Hepatocyte (in vitro differentiated cells): ENCODE measurements at regions not wholly inside any gene's neighbourhood (a gene's known extent, or its start where the extent isn't known, plus 50 kb on each side); places are given as distances from the start of the nearest gene placed in this dataset.
A peak's percentile ranks its signal among the peaks of the same experiment; 100 is the strongest.

ENCODE experiments used
- DNase-seq: peaks from one replicate; pipeline ENCODE4 v3.0.0-alpha.2; 2016; ENCODE audit warnings: low spot score
- H2AFZ ChIP-seq: fragments of 200-600 bp; sonication (generic); 2 replicates; pipeline ENCODE4 v1.6.0; 2016; ENCODE audit warnings: antibody characterized with exemption, mild to moderate bottlenecking
- H3K27ac ChIP-seq: fragments of 200-600 bp; sonication (generic); 2 replicates; pipeline ENCODE4 v1.5.1; 2016; ENCODE audit warnings: mild to moderate bottlenecking
- H3K27me3 ChIP-seq: fragments of 200-600 bp; sonication (generic); 2 replicates; pipeline ENCODE4 v1.6.1; 2016
- H3K36me3 ChIP-seq: fragments of 200-600 bp; sonication (generic); replicated peaks from 2 replicates; pipeline ENCODE4 v1.5.1; 2016; ENCODE audit warnings: low read depth; ENCODE audit not compliant: insufficient read depth
- H3K4me1 ChIP-seq: fragments of 200-600 bp; sonication (generic); 2 replicates; pipeline ENCODE4 v1.5.1; 2016; ENCODE audit warnings: mild to moderate bottlenecking, moderate library complexity; ENCODE audit not compliant: insufficient read depth
- H3K4me2 ChIP-seq: fragments of 200-600 bp; sonication (generic); 2 replicates; pipeline ENCODE4 v1.6.0; 2016
- H3K4me3 ChIP-seq: fragments of 200-600 bp; sonication (generic); 2 replicates; pipeline ENCODE4 v1.5.1; 2016; ENCODE audit warnings: mild to moderate bottlenecking
- H3K79me2 ChIP-seq: fragments of 200-600 bp; sonication (generic); 2 replicates; pipeline ENCODE4 v1.6.0; 2017; ENCODE audit warnings: mild to moderate bottlenecking
- H3K9me2 ChIP-seq: fragments of 200-600 bp; sonication (generic); replicated peaks from 2 replicates; pipeline ENCODE4 v1.6.0; 2017; ENCODE audit warnings: mild to moderate bottlenecking; ENCODE audit not compliant: insufficient read depth
- H3K9me3 ChIP-seq: fragments of 200-600 bp; sonication (generic); 2 replicates; pipeline ENCODE4 v1.5.1; 2016; ENCODE audit warnings: low read depth, mild to moderate bottlenecking
- H4K20me1 ChIP-seq: fragments of 200-600 bp; sonication (generic); 2 replicates; pipeline ENCODE4 v1.6.0; 2016; ENCODE audit warnings: mild to moderate bottlenecking; ENCODE audit not compliant: insufficient read depth, poor library complexity, severe bottlenecking
- CTCF ChIP-seq: fragments of 200-600 bp; sonication (generic); IDR thresholded peaks from 2 replicates; pipeline ENCODE4 v1.5.1; 2016; ENCODE audit warnings: antibody characterized with exemption, mild to moderate bottlenecking; ENCODE audit not compliant: poor library complexity
- EZH2 ChIP-seq: fragments of 200-600 bp; sonication (generic); IDR thresholded peaks from 2 replicates; pipeline ENCODE4 v1.6.1; 2016; ENCODE audit warnings: antibody characterized with exemption, mild to moderate bottlenecking, borderline replicate concordance
- EZH2phosphoT487 ChIP-seq: fragments of 200-600 bp; sonication (generic); IDR thresholded peaks from one replicate; pipeline ENCODE4 v1.6.1; 2018; ENCODE audit warnings: antibody characterized with exemption, mild to moderate bottlenecking, low read depth, moderate library complexity; ENCODE audit not compliant: unreplicated experiment, severe bottlenecking
- WGBS: methylation state at CpG from one replicate; pipeline ENCODE4 v1.1.6; 2016; ENCODE audit warnings: low lambda C conversion rate; ENCODE audit errors: missing lambda C conversion rate; 5-methylcytosine and 5-hydroxymethylcytosine counted together

GRCh38 chr5:133905424-133905823 lies 63.0 kb downstream of the C5orf15 start:
- Histone ChIP-seq H3K79me2 (no peaks in the 10 kb centered on the region), H4K20me1 (no peaks in the 10 kb centered on the region), H3K9me3 (no peaks in the 10 kb centered on the region), H3K9me2 (no peaks in the 10 kb centered on the region), H3K4me3 (no peak overlapping the region), H3K4me1 (peaks cover 7% of the 10 kb centered on the region), H3K4me2 (no peak overlapping the region), H3K27me3 (no peaks in the 10 kb centered on the region), H2AFZ (no peak overlapping the region), H3K36me3 (no peaks in the 10 kb centered on the region), H3K27ac (no peak overlapping the region)
- WGBS, result 68% methylated on average over 8 of the region's 8 CpGs
- DNase-seq, result peak; percentile 37
- TF ChIP-seq CTCF, result no peak
- no peak for TF ChIP-seq EZH2
- TF ChIP-seq EZH2phosphoT487, result no peak

GRCh38 chr5:133904641-133905040 lies 63.8 kb downstream of the C5orf15 start:
- Histone ChIP-seq H3K9me2 (no peaks in the 10 kb centered on the region), H4K20me1 (no peaks in the 10 kb centered on the region), H3K9me3 (no peaks in the 10 kb centered on the region), H3K27me3 (no peaks in the 10 kb centered on the region), H2AFZ (no peak overlapping the region), H3K4me3 (no peak overlapping the region), H3K79me2 (no peaks in the 10 kb centered on the region), H3K4me1 (peaks cover 7% of the 10 kb centered on the region), H3K36me3 (no peaks in the 10 kb centered on the region), H3K27ac (no peak overlapping the region), H3K4me2 (no peak overlapping the region)
- WGBS, result 91% methylated on average over 8 of the region's 8 CpGs
- no peak for DNase-seq
- TF ChIP-seq EZH2phosphoT487, result no peak

- H3K9me2 ChIP-seq, result no peaks in the 10 kb centered on the region
- H3K79me2 ChIP-seq, result no peaks in the 10 kb centered on the region
- no peak for DNase-seq
- no peak overlapping the region for H3K27ac ChIP-seq
- no peak for TF ChIP-seq EZH2phosphoT487
- no peak for TF ChIP-seq EZH2
- TF ChIP-seq CTCF, result no peak
- WGBS, result 88% methylated on average over 11 of the region's 11 CpGs
- no peak overlapping the region for H3K4me3 ChIP-seq
- H3K27me3 ChIP-seq, result no peaks in the 10 kb centered on the region
- H3K36me3 ChIP-seq, result no peaks in the 10 kb centered on the region
- no peaks in the 10 kb centered on the region for H4K20me1 ChIP-seq
- peaks cover 7% of the 10 kb centered on the region for H3K4me1 ChIP-seq
- H2AFZ ChIP-seq, result no peak overlapping the region
- no peaks in the 10 kb centered on the region for H3K9me3 ChIP-seq
- H3K4me2 ChIP-seq, result no peak overlapping the region
Measured at GRCh38 chr5:133902511-133903118, 65.8 kb downstream of the C5orf15 start.

GRCh38 chr5:133900534-133901270 lies 67.7 kb downstream of the C5orf15 start:
- no peak for TF ChIP-seq CTCF
- H3K36me3 ChIP-seq, result no peaks in the 10 kb centered on the region
- H3K4me2 ChIP-seq, result no peak overlapping the region
- peaks cover 5% of the 10 kb centered on the region for H3K4me1 ChIP-seq
- DNase-seq, result no peak
- no peaks in the 10 kb centered on the region for H4K20me1 ChIP-seq
- H3K79me2 ChIP-seq, result no peaks in the 10 kb centered on the region
- no peak overlapping the region for H2AFZ ChIP-seq
- 84% methylated on average over 15 of the region's 15 CpGs for WGBS
- H3K27ac ChIP-seq, result no peak overlapping the region
- no peaks in the 10 kb centered on the region for H3K27me3 ChIP-seq
- no peaks in the 10 kb centered on the region for H3K9me3 ChIP-seq
- H3K4me3 ChIP-seq, result no peak overlapping the region
- no peaks in the 10 kb centered on the region for H3K9me2 ChIP-seq
